Lower lobe of right lung (tissue), 2 donors: ENCODE measurements at regions not wholly inside any gene's neighbourhood (a gene's known extent, or its start where the extent isn't known, plus 50 kb on each side); places are given as distances from the start of the nearest gene placed in this dataset.

ENCODE experiments used
- ATAC-seq, 2 donors: fragments of 200-7000 bp; cut with Tn5 transposase; one replicate each; pipeline ENCODE4 v1.9.1; 2020 to 2022; ENCODE audit warnings: mild to moderate bottlenecking in 2 of 2, moderate library complexity in 2 of 2
- DNase-seq: peaks from one replicate; pipeline ENCODE4 v3.0.0-alpha.2; 2020
- H3K27ac ChIP-seq: fragments of 200-600 bp; one replicate; pipeline ENCODE4 v1.8.0; 2022
- H3K27me3 ChIP-seq: fragments of 200-600 bp; one replicate; pipeline ENCODE4 v1.8.0; 2022; ENCODE audit warnings: low read depth
- H3K36me3 ChIP-seq: fragments of 200-600 bp; one replicate; pipeline ENCODE4 v1.8.0; 2022; ENCODE audit warnings: mild to moderate bottlenecking
- H3K4me1 ChIP-seq: fragments of 200-600 bp; one replicate; pipeline ENCODE4 v1.8.0; 2022
- H3K4me3 ChIP-seq: fragments of 200-600 bp; one replicate; pipeline ENCODE4 v1.8.0; 2022; ENCODE audit warnings: mild to moderate bottlenecking
- H3K9me3 ChIP-seq: fragments of 200-600 bp; one replicate; pipeline ENCODE4 v1.8.0; 2022
- CTCF ChIP-seq: fragments of 200-600 bp; IDR thresholded peaks from one replicate; pipeline ENCODE4 v1.8.0; 2022; ENCODE audit warnings: antibody characterized with exemption, mild to moderate bottlenecking
- intact Hi-C: fragments of 100-400 bp; cut with DNase I; formaldehyde crosslinking; loops from one replicate; pipeline ENCODE4 v1.11.0; 2022
- donor health status: DM: no; HTN: yes; CAD: no; lungs with severe emphysema.

- H3K9me3 ChIP-seq, result no peaks in the 10 kb centered on the region
- H3K27ac ChIP-seq, result no peak overlapping the region
- H3K36me3 ChIP-seq, result no peaks in the 10 kb centered on the region
- H3K4me1 ChIP-seq, result no peaks in the 10 kb centered on the region
- intact Hi-C loops, result no loop called here
- TF ChIP-seq CTCF, result no peak
- H3K27me3 ChIP-seq, result no peaks in the 10 kb centered on the region
- no peak overlapping the region for H3K4me3 ChIP-seq
- DNase-seq (no peak), ATAC-seq (peak; percentile 87 to 89)
Measured at GRCh38 chr12:116495260-116495659, 63.9 kb upstream of the MAP1LC3B2 start.

GRCh38 chr12:116497051-116497591, 62.1 kb upstream of the MAP1LC3B2 start:
- no peaks in the 10 kb centered on the region for H3K27me3 ChIP-seq
- peak in 1 of 2 donors; percentile 26 for ATAC-seq
- DNase-seq, result no peak

GRCh38 chr12:116498471-116498870, 60.7 kb upstream of the MAP1LC3B2 start:
- no peak overlapping the region for H3K27ac ChIP-seq
- no peaks in the 10 kb centered on the region for H3K36me3 ChIP-seq
- ATAC-seq (no peak), DNase-seq (no peak)
- intact Hi-C loops, result no loop called here
- no peaks in the 10 kb centered on the region for H3K9me3 ChIP-seq
- no peak for TF ChIP-seq CTCF
- H3K4me3 ChIP-seq, result no peak overlapping the region
- H3K27me3 ChIP-seq, result no peaks in the 10 kb centered on the region
- no peaks in the 10 kb centered on the region for H3K4me1 ChIP-seq

More at GRCh38 chr12:116497051-116497591, 62.1 kb upstream of the MAP1LC3B2 start:
- no peak for TF ChIP-seq CTCF
- no peaks in the 10 kb centered on the region for H3K4me1 ChIP-seq
- no peaks in the 10 kb centered on the region for H3K36me3 ChIP-seq
- H3K27ac ChIP-seq, result no peak overlapping the region
- no peaks in the 10 kb centered on the region for H3K9me3 ChIP-seq
- H3K4me3 ChIP-seq, result no peak overlapping the region
- intact Hi-C loops, result no loop called here

- Histone ChIP-seq H3K27ac (no peak overlapping the region), H3K4me1 (no peaks in the 10 kb centered on the region), H3K27me3 (no peaks in the 10 kb centered on the region), H3K4me3 (no peak overlapping the region), H3K9me3 (no peaks in the 10 kb centered on the region), H3K36me3 (no peaks in the 10 kb centered on the region)
- DNase-seq (no peak), ATAC-seq (no peak)
- intact Hi-C loops, result no loop called here
- no peak for TF ChIP-seq CTCF
Measured at GRCh38 chr12:116502141-116502725, 56.9 kb upstream of the MAP1LC3B2 start.

GRCh38 chr12:116502989-116503496, 56.1 kb upstream of the MAP1LC3B2 start:
- DNase-seq, result no peak
- H3K27ac ChIP-seq, result peak overlapping the region; percentile 60

More at GRCh38 chr12:116502989-116503496, 56.1 kb upstream of the MAP1LC3B2 start:
- Histone ChIP-seq H3K4me3 (no peak overlapping the region), H3K4me1 (peaks cover 7% of the 10 kb centered on the region), H3K36me3 (no peaks in the 10 kb centered on the region), H3K9me3 (no peaks in the 10 kb centered on the region), H3K27me3 (no peaks in the 10 kb centered on the region)
- ATAC-seq, result peak; percentile 88 to 90
- intact Hi-C loops, result no loop called here
- no peak for TF ChIP-seq CTCF
